GM13976 (cell line): ENCODE measurements at regions not wholly inside any gene's neighbourhood (a gene's known extent, or its start where the extent isn't known, plus 50 kb on each side); places are given as distances from the start of the nearest gene placed in this dataset.

Experiments
- DNase-seq: peaks from one replicate; pipeline ENCODE4 v3.0.0; 2012; ENCODE audit warnings: low spot score
- in situ Hi-C: fragments of 300-500 bp; cut with MboI; formaldehyde crosslinking; loops from one replicate; pipeline ENCODE4 v1.12.0; 2022; ENCODE audit warnings: low sequenced_read_pairs, mixed read lengths, inconsistent platforms; ENCODE audit not compliant: unreplicated experiment
- TF ChIP-seq, protein P1 (sequence below): IDR thresholded peaks from 2 replicates; pipeline ENCODE4 v1.5.1; 2012; ENCODE audit warnings: borderline replicate concordance, mild to moderate bottlenecking; ENCODE audit not compliant: insufficient read depth; ENCODE audit errors: extremely low read depth, missing control alignments, control extremely low read depth

- DNase-seq, result no peak
- TF ChIP-seq, protein P1, sequence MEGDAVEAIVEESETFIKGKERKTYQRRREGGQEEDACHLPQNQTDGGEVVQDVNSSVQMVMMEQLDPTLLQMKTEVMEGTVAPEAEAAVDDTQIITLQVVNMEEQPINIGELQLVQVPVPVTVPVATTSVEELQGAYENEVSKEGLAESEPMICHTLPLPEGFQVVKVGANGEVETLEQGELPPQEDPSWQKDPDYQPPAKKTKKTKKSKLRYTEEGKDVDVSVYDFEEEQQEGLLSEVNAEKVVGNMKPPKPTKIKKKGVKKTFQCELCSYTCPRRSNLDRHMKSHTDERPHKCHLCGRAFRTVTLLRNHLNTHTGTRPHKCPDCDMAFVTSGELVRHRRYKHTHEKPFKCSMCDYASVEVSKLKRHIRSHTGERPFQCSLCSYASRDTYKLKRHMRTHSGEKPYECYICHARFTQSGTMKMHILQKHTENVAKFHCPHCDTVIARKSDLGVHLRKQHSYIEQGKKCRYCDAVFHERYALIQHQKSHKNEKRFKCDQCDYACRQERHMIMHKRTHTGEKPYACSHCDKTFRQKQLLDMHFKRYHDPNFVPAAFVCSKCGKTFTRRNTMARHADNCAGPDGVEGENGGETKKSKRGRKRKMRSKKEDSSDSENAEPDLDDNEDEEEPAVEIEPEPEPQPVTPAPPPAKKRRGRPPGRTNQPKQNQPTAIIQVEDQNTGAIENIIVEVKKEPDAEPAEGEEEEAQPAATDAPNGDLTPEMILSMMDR, result no peak
- in situ Hi-C loops, result no loop called here
Observed at GRCh38 chr17:72268431-72268830, 147.6 kb downstream of the SOX9 start.

- no peak for DNase-seq
- TF ChIP-seq, protein P1, result no peak
- in situ Hi-C loops, result no loop called here
Observed at GRCh38 chr17:72270273-72270924, 149.6 kb downstream of the SOX9 start.

DNA sequence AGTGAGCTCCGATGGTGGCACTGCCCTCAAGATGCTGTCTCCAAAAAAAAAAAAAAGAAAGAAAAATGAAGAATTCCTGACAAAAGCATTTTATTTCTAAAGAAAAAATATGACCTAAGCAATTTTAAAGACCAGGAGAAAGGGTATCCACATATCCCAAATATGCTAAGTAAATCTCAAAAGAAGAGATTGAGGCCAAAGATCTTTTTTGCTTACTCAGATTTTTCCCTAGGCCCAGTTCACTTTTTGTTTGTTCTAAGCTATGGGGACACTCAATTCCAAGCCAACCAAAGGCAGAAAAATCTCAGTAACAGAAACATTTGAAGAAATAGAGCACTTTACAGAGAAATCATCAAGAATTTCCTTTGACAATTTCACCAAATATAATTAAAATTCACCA is 150.8 kb downstream of the SOX9 start:
- in situ Hi-C loops, result no loop called here
- DNase-seq, result no peak
- TF ChIP-seq, protein P1, result no peak

DNA sequence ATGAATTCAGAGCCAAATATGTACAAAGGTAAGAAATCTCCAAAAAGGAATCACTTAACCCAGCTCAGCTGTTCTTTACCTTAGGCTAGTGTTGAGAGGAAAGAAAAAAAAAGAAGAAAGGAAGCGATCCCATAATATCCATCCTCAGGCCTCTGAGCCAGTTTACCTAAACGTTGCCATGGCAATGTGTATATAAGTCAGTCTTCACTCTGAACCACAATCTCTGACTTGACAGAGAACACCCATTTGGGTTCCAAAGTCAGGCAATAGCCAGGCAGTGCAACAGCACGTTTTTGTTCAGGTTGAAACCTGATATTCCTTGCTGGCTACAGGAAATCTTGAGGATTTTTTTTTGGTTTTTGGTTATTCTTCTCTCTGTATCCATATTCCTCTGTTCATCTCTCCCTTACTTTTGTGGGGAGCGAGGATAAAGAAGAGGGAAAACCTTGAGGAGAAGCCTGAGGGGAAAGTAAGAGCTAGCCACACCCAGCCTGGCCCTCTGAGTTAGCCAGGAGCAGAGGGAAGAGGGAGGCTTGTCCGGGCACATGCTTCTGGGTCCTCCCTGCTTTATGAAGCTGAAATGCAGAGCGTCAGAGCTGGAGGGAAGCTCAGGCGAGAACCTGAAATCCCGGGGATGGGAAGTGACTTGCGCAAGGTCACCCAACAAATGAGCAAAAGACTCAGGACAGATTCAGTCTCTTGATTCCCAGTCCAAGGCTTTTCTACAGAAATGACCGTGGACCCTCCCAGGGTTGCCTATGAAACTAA is 152.7 kb downstream of the SOX9 start:
- in situ Hi-C loops, result no loop called here
- no peak for DNase-seq
- TF ChIP-seq, protein P1, result no peak

- no peak for DNase-seq
- in situ Hi-C loops, result no loop called here
- TF ChIP-seq, protein P1, result no peak
Observed at GRCh38 chr17:72274614-72275013, 153.8 kb downstream of the SOX9 start.

DNA sequence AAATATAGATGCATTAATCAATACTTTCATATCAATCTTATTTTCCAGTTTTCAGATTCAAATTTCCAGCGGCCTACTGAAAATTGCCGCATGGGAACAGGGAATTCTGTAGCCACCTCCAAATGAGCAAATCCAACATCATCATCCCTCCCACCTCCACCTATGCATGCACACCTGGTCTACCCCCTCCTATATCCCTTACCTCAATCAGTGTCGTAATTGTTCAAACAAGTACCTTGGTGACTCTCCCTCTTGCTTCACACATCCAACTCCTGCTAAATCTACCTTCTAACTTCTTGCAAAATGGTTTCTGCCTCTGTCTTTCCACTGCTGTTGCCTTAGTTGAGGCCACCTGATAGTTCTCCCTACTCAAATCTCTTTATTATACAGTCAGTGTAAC is 160.1 kb downstream of the SOX9 start:
- DNase-seq, result no peak
- in situ Hi-C loops, result no loop called here
- TF ChIP-seq, protein P1, result no peak
